Stimulated activated memory B cell treated with anti-CD40 and anti-IgM and Interleukin-4, amounts not matched to agents 10 μg/mL and 1 μg/mL and 100 μg/mL, for 72 hours (primary cell): ENCODE measurements at regions not wholly inside any gene's neighbourhood (a gene's known extent, or its start where the extent isn't known, plus 50 kb on each side); places are given as distances from the start of the nearest gene placed in this dataset.
"Not testable (repeated sequence)": the region's sequence is repeated elsewhere in the genome, so short reads cannot be mapped to it uniquely, and the experiment has no call there.

Experiments
- ATAC-seq: fragments of 150-1000 bp; cut with Tn5 transposase; 2 replicates; pipeline ENCODE4 v1.10.0; 2021
- H3K27ac Mint-ChIP-seq: one replicate; pipeline ENCODE4 v1.8.0; 2022; ENCODE audit warnings: mild to moderate bottlenecking, mixed read lengths
- H3K27me3 Mint-ChIP-seq: one replicate; pipeline ENCODE4 v1.8.0; 2022; ENCODE audit warnings: mixed read lengths
- H3K36me3 Mint-ChIP-seq: one replicate; pipeline ENCODE4 v1.8.0; 2022; ENCODE audit warnings: mixed read lengths
- H3K4me1 Mint-ChIP-seq: one replicate; pipeline ENCODE4 v1.8.0; 2022; ENCODE audit warnings: mixed read lengths
- H3K4me3 Mint-ChIP-seq: one replicate; pipeline ENCODE4 v1.8.0; 2022; ENCODE audit warnings: mild to moderate bottlenecking, moderate library complexity, mixed read lengths
- H3K9me3 Mint-ChIP-seq: one replicate; pipeline ENCODE4 v1.8.0; 2022; ENCODE audit warnings: mixed read lengths

- no peak overlapping the region for H3K4me3 Mint-ChIP-seq
- H3K27me3 Mint-ChIP-seq = peaks cover 11% of the 10 kb centered on the region
- peaks cover 28% of the 10 kb centered on the region for H3K4me1 Mint-ChIP-seq
- H3K27ac Mint-ChIP-seq = no peak overlapping the region
- no peaks in the 10 kb centered on the region for H3K9me3 Mint-ChIP-seq
- no peak for ATAC-seq
- H3K36me3 Mint-ChIP-seq = no peaks in the 10 kb centered on the region
Observed at GRCh38 chr14:22225516-22226140, 363.4 kb downstream of the DAD1 start.

GRCh38 chr14:22221508-22221907, 367.5 kb downstream of the DAD1 start:
- H3K4me1 Mint-ChIP-seq = peaks cover 21% of the 10 kb centered on the region
- peaks cover 2% of the 10 kb centered on the region for H3K9me3 Mint-ChIP-seq
- H3K27me3 Mint-ChIP-seq = peaks cover 18% of the 10 kb centered on the region
- no peak overlapping the region for H3K27ac Mint-ChIP-seq
- no peak overlapping the region for H3K4me3 Mint-ChIP-seq
- H3K36me3 Mint-ChIP-seq = no peaks in the 10 kb centered on the region
- no peak for ATAC-seq

- H3K4me3 Mint-ChIP-seq = no peak overlapping the region
- H3K9me3 Mint-ChIP-seq = peaks cover 2% of the 10 kb centered on the region
- H3K4me1 Mint-ChIP-seq = peaks cover 17% of the 10 kb centered on the region
- ATAC-seq = no peak
- peaks cover 29% of the 10 kb centered on the region for H3K27me3 Mint-ChIP-seq
- no peaks in the 10 kb centered on the region for H3K36me3 Mint-ChIP-seq
- no peak overlapping the region for H3K27ac Mint-ChIP-seq
Observed at GRCh38 chr14:22220427-22220826, 368.6 kb downstream of the DAD1 start.

GRCh38 chr14:22218728-22219127, 370.3 kb downstream of the DAD1 start:
- no peak overlapping the region for H3K27ac Mint-ChIP-seq
- peaks cover 2% of the 10 kb centered on the region for H3K9me3 Mint-ChIP-seq
- H3K27me3 Mint-ChIP-seq = peaks cover 32% of the 10 kb centered on the region
- H3K4me1 Mint-ChIP-seq = peaks cover 17% of the 10 kb centered on the region
- no peak for ATAC-seq
- H3K4me3 Mint-ChIP-seq = no peak overlapping the region
- H3K36me3 Mint-ChIP-seq = no peaks in the 10 kb centered on the region

GRCh38 chr14:22213120-22213519, 375.9 kb downstream of the DAD1 start:
- Mint-ChIP-seq H3K27ac (no peak overlapping the region), H3K4me3 (no peak overlapping the region), H3K36me3 (no peaks in the 10 kb centered on the region), H3K27me3 (peaks cover 40% of the 10 kb centered on the region), H3K4me1 (no peaks in the 10 kb centered on the region), H3K9me3 (peaks cover 6% of the 10 kb centered on the region)
- ATAC-seq = no peak

- H3K27ac Mint-ChIP-seq = no peak overlapping the region
- H3K9me3 Mint-ChIP-seq = peaks cover 3% of the 10 kb centered on the region
- no peaks in the 10 kb centered on the region for H3K4me1 Mint-ChIP-seq
- no peaks in the 10 kb centered on the region for H3K36me3 Mint-ChIP-seq
- H3K27me3 Mint-ChIP-seq = peaks cover 27% of the 10 kb centered on the region
- no peak overlapping the region for H3K4me3 Mint-ChIP-seq
- no peak for ATAC-seq
Observed at GRCh38 chr14:22210906-22211305, 378.1 kb downstream of the DAD1 start.

GRCh38 chr14:22210026-22210425, 379.0 kb downstream of the DAD1 start:
- ATAC-seq = no peak
- Mint-ChIP-seq H3K27ac (no peak overlapping the region), H3K36me3 (no peaks in the 10 kb centered on the region), H3K4me3 (no peak overlapping the region), H3K27me3 (peaks cover 19% of the 10 kb centered on the region), H3K4me1 (no peaks in the 10 kb centered on the region), H3K9me3 (peaks cover 3% of the 10 kb centered on the region)

GRCh38 chr14:22203036-22203435, 386.0 kb downstream of the DAD1 start:
- Mint-ChIP-seq H3K36me3 (no peaks in the 10 kb centered on the region), H3K27ac (no peak overlapping the region), H3K4me1 (no peaks in the 10 kb centered on the region), H3K4me3 (no peak overlapping the region), H3K9me3 (no peaks in the 10 kb centered on the region), H3K27me3 (peaks cover 5% of the 10 kb centered on the region)
- ATAC-seq = no peak

- H3K4me1 Mint-ChIP-seq = no peaks in the 10 kb centered on the region
- H3K36me3 Mint-ChIP-seq = no peaks in the 10 kb centered on the region
- H3K27ac Mint-ChIP-seq = no peak overlapping the region
- H3K4me3 Mint-ChIP-seq = no peak overlapping the region
- peaks cover 4% of the 10 kb centered on the region for H3K9me3 Mint-ChIP-seq
- H3K27me3 Mint-ChIP-seq = peaks cover 11% of the 10 kb centered on the region
- no peak for ATAC-seq
Observed at GRCh38 chr14:22202313-22202712, 386.7 kb downstream of the DAD1 start.

- H3K27ac Mint-ChIP-seq = no peak overlapping the region
- H3K4me1 Mint-ChIP-seq = no peaks in the 10 kb centered on the region
- peaks cover 11% of the 10 kb centered on the region for H3K27me3 Mint-ChIP-seq
- H3K4me3 Mint-ChIP-seq = no peak overlapping the region
- H3K9me3 Mint-ChIP-seq = peaks cover 4% of the 10 kb centered on the region
- ATAC-seq = peak; percentile 63
- H3K36me3 Mint-ChIP-seq = no peaks in the 10 kb centered on the region
Observed at GRCh38 chr14:22200977-22201605, 387.9 kb downstream of the DAD1 start.

GRCh38 chr14:22200131-22200530, 388.9 kb downstream of the DAD1 start:
- H3K36me3 Mint-ChIP-seq, ATAC-seq, H3K9me3 Mint-ChIP-seq, H3K4me3 Mint-ChIP-seq, H3K27ac Mint-ChIP-seq, H3K4me1 Mint-ChIP-seq: not testable (repeated sequence)
- H3K27me3 Mint-ChIP-seq = peaks cover 11% of the 10 kb centered on the region

GRCh38 chr14:22194664-22195063, 394.4 kb downstream of the DAD1 start:
- Mint-ChIP-seq H3K36me3 (no peaks in the 10 kb centered on the region), H3K27ac (no peak overlapping the region), H3K9me3 (peaks cover 4% of the 10 kb centered on the region), H3K4me3 (no peak overlapping the region), H3K4me1 (no peaks in the 10 kb centered on the region), H3K27me3 (peaks cover 11% of the 10 kb centered on the region)
- ATAC-seq = no peak

- H3K36me3 Mint-ChIP-seq = no peaks in the 10 kb centered on the region
- H3K27me3 Mint-ChIP-seq = peaks cover 23% of the 10 kb centered on the region
- ATAC-seq = no peak
- H3K27ac Mint-ChIP-seq = no peak overlapping the region
- H3K9me3 Mint-ChIP-seq = no peaks in the 10 kb centered on the region
- no peaks in the 10 kb centered on the region for H3K4me1 Mint-ChIP-seq
- no peak overlapping the region for H3K4me3 Mint-ChIP-seq
Observed at GRCh38 chr14:22190411-22191191, 398.4 kb downstream of the DAD1 start.

GRCh38 chr14:22189881-22190280, 399.1 kb downstream of the DAD1 start:
- Mint-ChIP-seq H3K9me3 (no peaks in the 10 kb centered on the region), H3K36me3 (no peaks in the 10 kb centered on the region), H3K27me3 (peaks cover 30% of the 10 kb centered on the region), H3K27ac (no peak overlapping the region), H3K4me3 (no peak overlapping the region), H3K4me1 (no peaks in the 10 kb centered on the region)
- no peak for ATAC-seq

- Mint-ChIP-seq H3K4me3 (no peak overlapping the region), H3K4me1 (no peaks in the 10 kb centered on the region), H3K36me3 (no peaks in the 10 kb centered on the region), H3K27ac (no peak overlapping the region), H3K27me3 (peaks cover 31% of the 10 kb centered on the region), H3K9me3 (no peaks in the 10 kb centered on the region)
- no peak for ATAC-seq
Observed at GRCh38 chr14:22188318-22188717, 400.7 kb downstream of the DAD1 start.

- H3K27me3 Mint-ChIP-seq = peaks cover 31% of the 10 kb centered on the region
- no peaks in the 10 kb centered on the region for H3K9me3 Mint-ChIP-seq
Observed at GRCh38 chr14:22185789-22186188, 403.2 kb downstream of the DAD1 start.

More at GRCh38 chr14:22185789-22186188, 403.2 kb downstream of the DAD1 start:
- H3K27ac Mint-ChIP-seq = no peak overlapping the region
- no peak overlapping the region for H3K4me3 Mint-ChIP-seq
- no peaks in the 10 kb centered on the region for H3K4me1 Mint-ChIP-seq
- no peak for ATAC-seq
- no peaks in the 10 kb centered on the region for H3K36me3 Mint-ChIP-seq
